HEK293 (cell line): ENCODE measurements at regions not wholly inside any gene's neighbourhood (a gene's known extent, or its start where the extent isn't known, plus 50 kb on each side); places are given as distances from the start of the nearest gene placed in this dataset.

ENCODE experiments used
- CTCF ChIA-PET: fragments of 350-600 bp; formaldehyde crosslinking; extraction: SDS; loops from one replicate; lab custom pipeline; 2021; ENCODE audit warnings: antibody characterized with exemption; lab: Yijun Ruan, JAX
- POLR2A ChIA-PET: fragments of 300-600 bp; formaldehyde crosslinking; extraction: SDS; loops from one replicate; lab custom pipeline; 2020; ENCODE audit warnings: antibody characterized with exemption, inconsistent platforms; lab: Yijun Ruan, JAX
- H3K27ac ChIP-seq: fragments of 200-500 bp; sonication (Bioruptor generic); 2 replicates; pipeline ENCODE4 v1.5.1; 2014; ENCODE audit warnings: low read depth, low read length, control low read depth, inconsistent platforms; ENCODE audit errors: extremely low read depth
- H3K36me3 ChIP-seq, 2 experiments: fragments of 200-500 bp in 1 of 2; sonication (Bioruptor generic) in 1 of 2; 1 replicate in 1 of 2; 2 replicates in 1 of 2; pipeline ENCODE4 v1.5.1; 2014 to 2017; ENCODE audit warnings: inconsistent platforms in 2 of 2, low read length in 2 of 2; ENCODE audit not compliant: control insufficient read depth in 2 of 2, insufficient read depth in 1 of 2
- H3K4me1 ChIP-seq: fragments of 200-500 bp; sonication (Bioruptor generic); 2 replicates; pipeline ENCODE4 v1.5.1; 2014; ENCODE audit warnings: mild to moderate bottlenecking, low read length, inconsistent platforms; ENCODE audit not compliant: control insufficient read depth, insufficient read depth
- H3K4me3 ChIP-seq: 2 replicates; pipeline ENCODE4 v1.5.1; 2011; ENCODE audit warnings: low read depth, mild to moderate bottlenecking, control low read depth, low read length, moderate library complexity
- H3K9me3 ChIP-seq: fragments of 200-500 bp; sonication (Bioruptor generic); 2 replicates; pipeline ENCODE4 v1.5.1; 2014; ENCODE audit warnings: low read depth, low read length, inconsistent platforms; ENCODE audit not compliant: control insufficient read depth, insufficient read depth
- MYNN ChIP-seq: fragments of 450-650 bp; formaldehyde crosslinking; IDR thresholded peaks from 2 replicates; pipeline ENCODE4 v1.5.1; 2016; ENCODE audit warnings: missing biosample characterization, missing genetic modification characterization, borderline replicate concordance
- RBAK ChIP-seq: fragments of 450-650 bp; formaldehyde crosslinking; IDR thresholded peaks from 2 replicates; pipeline ENCODE4 v1.5.1; 2016; ENCODE audit warnings: missing biosample characterization, missing genetic modification characterization
- SP7 ChIP-seq: fragments of 450-650 bp; formaldehyde crosslinking; IDR thresholded peaks from 2 replicates; pipeline ENCODE4 v1.5.1; 2016; ENCODE audit warnings: missing biosample characterization, missing genetic modification characterization
- WT1 ChIP-seq: fragments of 450-650 bp; formaldehyde crosslinking; IDR thresholded peaks from 2 replicates; pipeline ENCODE4 v1.5.1; 2016; ENCODE audit warnings: missing biosample characterization, missing genetic modification characterization
- YY1 ChIP-seq: fragments of 450-650 bp; formaldehyde crosslinking; IDR thresholded peaks from 2 replicates; pipeline ENCODE4 v1.5.1; 2018; ENCODE audit warnings: missing biosample characterization, missing genetic modification characterization
- ZBTB20 ChIP-seq: fragments of 450-650 bp; formaldehyde crosslinking; IDR thresholded peaks from 2 replicates; pipeline ENCODE4 v1.5.1; 2016; ENCODE audit warnings: missing biosample characterization, missing genetic modification characterization
- ZBTB8A ChIP-seq: fragments of 450-650 bp; formaldehyde crosslinking; IDR thresholded peaks from 2 replicates; pipeline ENCODE4 v1.5.1; 2016; ENCODE audit warnings: missing biosample characterization, missing genetic modification characterization
- ZNF223 ChIP-seq: fragments of 450-650 bp; formaldehyde crosslinking; IDR thresholded peaks from 2 replicates; pipeline ENCODE4 v1.5.1; 2016; ENCODE audit warnings: missing biosample characterization, missing genetic modification characterization
- ZNF26 ChIP-seq: fragments of 450-650 bp; formaldehyde crosslinking; IDR thresholded peaks from 2 replicates; pipeline ENCODE4 v1.5.1; 2016; ENCODE audit warnings: missing biosample characterization, missing genetic modification characterization
- ZNF324 ChIP-seq: fragments of 450-650 bp; formaldehyde crosslinking; IDR thresholded peaks from 2 replicates; pipeline ENCODE4 v1.5.1; 2016; ENCODE audit warnings: missing biosample characterization, missing genetic modification characterization
- ZNF350 ChIP-seq: fragments of 450-650 bp; formaldehyde crosslinking; IDR thresholded peaks from 2 replicates; pipeline ENCODE4 v1.5.0; 2017; ENCODE audit warnings: missing biosample characterization, mild to moderate bottlenecking, missing genetic modification characterization
- ZNF391 ChIP-seq: fragments of 450-650 bp; formaldehyde crosslinking; IDR thresholded peaks from 2 replicates; pipeline ENCODE4 v1.5.1; 2016; ENCODE audit warnings: low read depth, missing biosample characterization, missing genetic modification characterization, borderline replicate concordance
- ZNF433 ChIP-seq: fragments of 450-650 bp; formaldehyde crosslinking; IDR thresholded peaks from 2 replicates; pipeline ENCODE4 v1.5.1; 2016; ENCODE audit warnings: missing biosample characterization, missing genetic modification characterization, low read depth
- ZNF449 ChIP-seq: fragments of 450-650 bp; formaldehyde crosslinking; IDR thresholded peaks from 2 replicates; pipeline ENCODE4 v1.5.1; 2017; ENCODE audit warnings: missing biosample characterization, mild to moderate bottlenecking, missing genetic modification characterization, moderate library complexity
- ZNF529 ChIP-seq: fragments of 450-650 bp; formaldehyde crosslinking; IDR thresholded peaks from 2 replicates; pipeline ENCODE4 v1.5.1; 2017; ENCODE audit warnings: missing genetic modification characterization, missing biosample characterization; ENCODE audit not compliant: insufficient replicate concordance
- ZNF654 ChIP-seq: fragments of 450-650 bp; formaldehyde crosslinking; IDR thresholded peaks from 2 replicates; pipeline ENCODE4 v1.5.1; 2016; ENCODE audit warnings: low read depth, missing biosample characterization, missing genetic modification characterization
- ZNF660 ChIP-seq: fragments of 450-650 bp; IDR thresholded peaks from 2 replicates; pipeline ENCODE4 v1.5.1; 2018; ENCODE audit warnings: missing biosample characterization, mild to moderate bottlenecking, missing genetic modification characterization
- ZNF670 ChIP-seq: fragments of 450-650 bp; formaldehyde crosslinking; IDR thresholded peaks from 2 replicates; pipeline ENCODE4 v1.5.1; 2016; ENCODE audit warnings: missing biosample characterization, missing genetic modification characterization, low read depth
- ZNF701 ChIP-seq: fragments of 450-650 bp; formaldehyde crosslinking; IDR thresholded peaks from 2 replicates; pipeline ENCODE4 v1.5.1; 2016; ENCODE audit warnings: missing biosample characterization, missing genetic modification characterization
- ZNF76 ChIP-seq: fragments of 450-650 bp; formaldehyde crosslinking; IDR thresholded peaks from 2 replicates; pipeline ENCODE4; 2016; ENCODE audit warnings: low read depth, missing biosample characterization, missing genetic modification characterization, borderline replicate concordance
- TF ChIP-seq, protein P1 (sequence below): fragments of 450-650 bp; formaldehyde crosslinking; IDR thresholded peaks from 2 replicates; pipeline ENCODE4 v1.5.1; 2016; ENCODE audit warnings: missing biosample characterization, missing genetic modification characterization, borderline replicate concordance
- TF ChIP-seq, protein P2 (sequence below): fragments of 450-650 bp; formaldehyde crosslinking; IDR thresholded peaks from 2 replicates; pipeline ENCODE4 v1.5.1; 2016; ENCODE audit warnings: missing biosample characterization, missing genetic modification characterization, low read depth
- TF ChIP-seq, protein P3 (sequence below): fragments of 450-650 bp; formaldehyde crosslinking; IDR thresholded peaks from 2 replicates; pipeline ENCODE4 v1.5.1; 2016; ENCODE audit warnings: missing biosample characterization, missing genetic modification characterization

GRCh38 chr12:126953365-126953889 is 1313.5 kb upstream of the TMEM132C start:
- H3K4me1 ChIP-seq, result no peaks in the 10 kb centered on the region
- no peaks in the 10 kb centered on the region for H3K9me3 ChIP-seq
- ChIA-PET CTCF (no interaction called here), POLR2A (no interaction called here)
- TF ChIP-seq ZNF223 (tag by site-specific recombination) (no peak), WT1 (tag by site-specific recombination) (no peak), ZNF76 (tag by site-specific recombination) (no peak), ZNF529 (no peak), ZNF350 (tag by site-specific recombination) (no peak), ZBTB8A (tag by site-specific recombination) (no peak), ZNF660 (tag by site-specific recombination) (no peak), ZNF324 (no peak), ZNF26 (tag by site-specific recombination) (no peak), YY1 (tag by site-specific recombination) (no peak), RBAK (tag by site-specific recombination) (no peak), ZNF449 (tag by site-specific recombination) (no peak), ZNF701 (tag by site-specific recombination) (no peak), ZNF654 (tag by site-specific recombination) (no peak), ZBTB20 (tag by site-specific recombination) (no peak)
- TF ChIP-seq, protein P1, sequence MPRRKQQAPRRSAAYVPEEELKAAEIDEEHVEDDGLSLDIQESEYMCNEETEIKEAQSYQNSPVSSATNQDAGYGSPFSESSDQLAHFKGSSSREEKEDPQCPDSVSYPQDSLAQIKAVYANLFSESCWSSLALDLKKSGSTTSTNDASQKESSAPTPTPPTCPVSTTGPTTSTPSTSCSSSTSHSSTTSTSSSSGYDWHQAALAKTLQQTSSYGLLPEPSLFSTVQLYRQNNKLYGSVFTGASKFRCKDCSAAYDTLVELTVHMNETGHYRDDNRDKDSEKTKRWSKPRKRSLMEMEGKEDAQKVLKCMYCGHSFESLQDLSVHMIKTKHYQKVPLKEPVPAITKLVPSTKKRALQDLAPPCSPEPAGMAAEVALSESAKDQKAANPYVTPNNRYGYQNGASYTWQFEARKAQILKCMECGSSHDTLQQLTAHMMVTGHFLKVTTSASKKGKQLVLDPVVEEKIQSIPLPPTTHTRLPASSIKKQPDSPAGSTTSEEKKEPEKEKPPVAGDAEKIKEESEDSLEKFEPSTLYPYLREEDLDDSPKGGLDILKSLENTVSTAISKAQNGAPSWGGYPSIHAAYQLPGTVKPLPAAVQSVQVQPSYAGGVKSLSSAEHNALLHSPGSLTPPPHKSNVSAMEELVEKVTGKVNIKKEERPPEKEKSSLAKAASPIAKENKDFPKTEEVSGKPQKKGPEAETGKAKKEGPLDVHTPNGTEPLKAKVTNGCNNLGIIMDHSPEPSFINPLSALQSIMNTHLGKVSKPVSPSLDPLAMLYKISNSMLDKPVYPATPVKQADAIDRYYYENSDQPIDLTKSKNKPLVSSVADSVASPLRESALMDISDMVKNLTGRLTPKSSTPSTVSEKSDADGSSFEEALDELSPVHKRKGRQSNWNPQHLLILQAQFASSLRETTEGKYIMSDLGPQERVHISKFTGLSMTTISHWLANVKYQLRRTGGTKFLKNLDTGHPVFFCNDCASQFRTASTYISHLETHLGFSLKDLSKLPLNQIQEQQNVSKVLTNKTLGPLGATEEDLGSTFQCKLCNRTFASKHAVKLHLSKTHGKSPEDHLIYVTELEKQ (tag by site-specific recombination), result no peak
- TF ChIP-seq, protein P2, sequence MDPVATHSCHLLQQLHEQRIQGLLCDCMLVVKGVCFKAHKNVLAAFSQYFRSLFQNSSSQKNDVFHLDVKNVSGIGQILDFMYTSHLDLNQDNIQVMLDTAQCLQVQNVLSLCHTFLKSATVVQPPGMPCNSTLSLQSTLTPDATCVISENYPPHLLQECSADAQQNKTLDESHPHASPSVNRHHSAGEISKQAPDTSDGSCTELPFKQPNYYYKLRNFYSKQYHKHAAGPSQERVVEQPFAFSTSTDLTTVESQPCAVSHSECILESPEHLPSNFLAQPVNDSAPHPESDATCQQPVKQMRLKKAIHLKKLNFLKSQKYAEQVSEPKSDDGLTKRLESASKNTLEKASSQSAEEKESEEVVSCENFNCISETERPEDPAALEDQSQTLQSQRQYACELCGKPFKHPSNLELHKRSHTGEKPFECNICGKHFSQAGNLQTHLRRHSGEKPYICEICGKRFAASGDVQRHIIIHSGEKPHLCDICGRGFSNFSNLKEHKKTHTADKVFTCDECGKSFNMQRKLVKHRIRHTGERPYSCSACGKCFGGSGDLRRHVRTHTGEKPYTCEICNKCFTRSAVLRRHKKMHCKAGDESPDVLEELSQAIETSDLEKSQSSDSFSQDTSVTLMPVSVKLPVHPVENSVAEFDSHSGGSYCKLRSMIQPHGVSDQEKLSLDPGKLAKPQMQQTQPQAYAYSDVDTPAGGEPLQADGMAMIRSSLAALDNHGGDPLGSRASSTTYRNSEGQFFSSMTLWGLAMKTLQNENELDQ (tag by site-specific recombination), result no peak
- H3K27ac ChIP-seq, result no peak overlapping the region
- no peaks in the 10 kb centered on the region for H3K36me3 ChIP-seq
- H3K4me3 ChIP-seq, result no peak overlapping the region

DNA sequence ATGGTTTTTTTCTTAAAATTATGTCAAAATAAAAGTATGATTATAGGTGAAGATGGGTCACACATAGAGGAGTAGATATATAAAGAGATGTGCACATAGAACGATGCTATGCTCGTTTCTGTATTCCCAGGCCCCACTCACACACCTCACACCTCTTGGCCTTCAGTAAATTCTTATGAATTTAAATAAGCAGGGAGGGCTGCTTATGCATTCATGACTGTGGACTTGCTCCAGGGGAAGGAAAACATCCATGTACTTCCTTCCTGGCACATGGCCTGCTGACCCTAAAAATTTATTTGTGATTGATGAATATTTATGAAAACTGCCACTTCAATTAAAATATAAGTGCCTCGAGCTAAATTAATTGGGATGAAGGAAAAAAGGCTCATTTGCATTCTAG is 1306.7 kb upstream of the TMEM132C start:
- TF ChIP-seq MYNN (tag by site-specific recombination) (no peak), ZNF670 (no peak), ZNF391 (tag by site-specific recombination) (no peak), RBAK (tag by site-specific recombination) (no peak), SP7 (no peak), ZNF433 (tag by site-specific recombination) (no peak)
- TF ChIP-seq, protein P3, sequence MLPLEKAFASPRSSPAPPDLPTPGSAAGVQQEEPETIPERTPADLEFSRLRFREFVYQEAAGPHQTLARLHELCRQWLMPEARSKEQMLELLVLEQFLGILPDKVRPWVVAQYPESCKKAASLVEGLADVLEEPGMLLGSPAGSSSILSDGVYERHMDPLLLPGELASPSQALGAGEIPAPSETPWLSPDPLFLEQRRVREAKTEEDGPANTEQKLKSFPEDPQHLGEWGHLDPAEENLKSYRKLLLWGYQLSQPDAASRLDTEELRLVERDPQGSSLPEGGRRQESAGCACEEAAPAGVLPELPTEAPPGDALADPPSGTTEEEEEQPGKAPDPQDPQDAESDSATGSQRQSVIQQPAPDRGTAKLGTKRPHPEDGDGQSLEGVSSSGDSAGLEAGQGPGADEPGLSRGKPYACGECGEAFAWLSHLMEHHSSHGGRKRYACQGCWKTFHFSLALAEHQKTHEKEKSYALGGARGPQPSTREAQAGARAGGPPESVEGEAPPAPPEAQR (tag by site-specific recombination), result no peak
- Histone ChIP-seq H3K27ac (no peak overlapping the region), H3K4me1 (no peaks in the 10 kb centered on the region), H3K9me3 (no peaks in the 10 kb centered on the region), H3K4me3 (no peak overlapping the region), H3K36me3 (no peaks in the 10 kb centered on the region)
- ChIA-PET CTCF (no interaction called here), POLR2A (no interaction called here)
